ENCODE measurements at regions not wholly inside any gene's neighbourhood (a gene's known extent, or its start where the extent isn't known, plus 50 kb on each side); places are given as distances from the start of the nearest gene placed in this dataset.

DNA sequence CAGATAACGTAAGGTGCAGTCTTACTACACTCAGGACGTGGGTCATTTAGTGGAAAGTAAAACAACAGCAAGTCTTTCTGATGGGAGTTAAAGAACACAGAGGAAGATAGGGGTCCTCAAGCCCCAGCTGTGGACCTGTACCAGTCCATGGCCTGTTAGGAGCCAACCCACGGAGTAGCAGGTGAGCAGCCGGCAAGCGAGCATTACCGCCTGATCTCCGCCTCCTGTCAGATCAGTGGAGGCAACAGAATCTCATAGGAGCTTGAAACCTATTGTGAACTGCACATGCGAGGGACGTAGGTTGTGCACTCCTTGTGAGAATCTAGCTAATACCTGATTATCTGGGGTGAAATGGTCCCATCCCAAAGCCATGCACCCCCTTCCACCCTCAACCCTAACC, 1180.8 kb downstream of the FSTL5 start:
- Histone ChIP-seq H3K27me3 (replicated peaks; ENCODE audit: insufficient read depth, low read depth, low read length, poor library complexity) (no peaks in the 10 kb centered on the region), H3K4me1 (ENCODE audit: insufficient read depth, low read length, poor library complexity, severe bottlenecking) (no peaks in the 10 kb centered on the region), H3K4me3 (ENCODE audit: low read depth, low read length, poor library complexity, severe bottlenecking) (no peak overlapping the region), H3K36me3 (ENCODE audit: insufficient read depth, low read length, poor library complexity, severe bottlenecking) (no peaks in the 10 kb centered on the region), H3K27ac (ENCODE audit: low read depth, low read length, poor library complexity, severe bottlenecking) (no peak overlapping the region), H3K9me3 (ENCODE audit: low read depth, low read length, poor library complexity, severe bottlenecking) (no peaks in the 10 kb centered on the region)
- TF ChIP-seq, protein P1, sequence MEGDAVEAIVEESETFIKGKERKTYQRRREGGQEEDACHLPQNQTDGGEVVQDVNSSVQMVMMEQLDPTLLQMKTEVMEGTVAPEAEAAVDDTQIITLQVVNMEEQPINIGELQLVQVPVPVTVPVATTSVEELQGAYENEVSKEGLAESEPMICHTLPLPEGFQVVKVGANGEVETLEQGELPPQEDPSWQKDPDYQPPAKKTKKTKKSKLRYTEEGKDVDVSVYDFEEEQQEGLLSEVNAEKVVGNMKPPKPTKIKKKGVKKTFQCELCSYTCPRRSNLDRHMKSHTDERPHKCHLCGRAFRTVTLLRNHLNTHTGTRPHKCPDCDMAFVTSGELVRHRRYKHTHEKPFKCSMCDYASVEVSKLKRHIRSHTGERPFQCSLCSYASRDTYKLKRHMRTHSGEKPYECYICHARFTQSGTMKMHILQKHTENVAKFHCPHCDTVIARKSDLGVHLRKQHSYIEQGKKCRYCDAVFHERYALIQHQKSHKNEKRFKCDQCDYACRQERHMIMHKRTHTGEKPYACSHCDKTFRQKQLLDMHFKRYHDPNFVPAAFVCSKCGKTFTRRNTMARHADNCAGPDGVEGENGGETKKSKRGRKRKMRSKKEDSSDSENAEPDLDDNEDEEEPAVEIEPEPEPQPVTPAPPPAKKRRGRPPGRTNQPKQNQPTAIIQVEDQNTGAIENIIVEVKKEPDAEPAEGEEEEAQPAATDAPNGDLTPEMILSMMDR (conservative IDR thresholded peaks at IDR 0.05; ENCODE audit: low read depth, low read length): no peak
- no peak for TF ChIP-seq EZH2 (IDR thresholded peaks at IDR 0.05; ENCODE audit: borderline replicate concordance, low read depth, low read length, poor library complexity, severe bottlenecking)
- intact Hi-C loops (cut with micrococcal nuclease; ENCODE audit: unreplicated experiment): no loop called here
- ChIA-PET CTCF (no interaction called here), POLR2A (ENCODE audit: low non-redundant PET) (no interaction called here)
- no TSS peak for BruUV-seq (replicated peaks)
- no peak for DNase-seq (ENCODE audit: low spot score)

DNA sequence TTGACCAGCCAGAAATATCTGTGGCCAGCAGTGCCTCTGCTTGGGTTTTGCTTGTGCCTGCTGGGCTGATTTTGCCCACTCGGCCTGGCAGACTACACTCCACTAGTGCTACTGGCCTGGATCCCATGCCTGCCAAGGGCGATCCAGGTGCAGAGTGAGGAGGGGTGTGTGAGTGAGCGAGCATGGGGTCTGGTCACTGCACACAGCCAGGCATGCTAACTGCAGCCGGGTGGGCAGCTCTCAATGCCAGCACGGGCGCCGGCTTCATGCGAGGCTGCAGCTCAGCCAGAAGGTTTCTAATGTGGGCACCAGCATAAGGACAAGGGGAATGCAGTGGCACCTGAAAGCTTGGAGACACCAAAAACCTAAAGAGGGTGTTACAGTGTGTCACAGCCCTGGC, 1161.4 kb downstream of the FSTL5 start:
- ChIA-PET POLR2A (ENCODE audit: low non-redundant PET) (no interaction called here), CTCF (no interaction called here)
- no peak overlapping the region for H3K4me3 ChIP-seq (ENCODE audit: low read depth, low read length, poor library complexity, severe bottlenecking)
- no peaks in the 10 kb centered on the region for H3K4me1 ChIP-seq (ENCODE audit: insufficient read depth, low read length, poor library complexity, severe bottlenecking)
- no peak overlapping the region for H3K27ac ChIP-seq (ENCODE audit: low read depth, low read length, poor library complexity, severe bottlenecking)
- intact Hi-C loops (cut with micrococcal nuclease; ENCODE audit: unreplicated experiment): no loop called here
- no peaks in the 10 kb centered on the region for H3K36me3 ChIP-seq (ENCODE audit: insufficient read depth, low read length, poor library complexity, severe bottlenecking)
- DNase-seq (ENCODE audit: low spot score): no peak
- H3K27me3 ChIP-seq (replicated peaks; ENCODE audit: insufficient read depth, low read depth, low read length, poor library complexity): no peaks in the 10 kb centered on the region
- H3K9me3 ChIP-seq (ENCODE audit: low read depth, low read length, poor library complexity, severe bottlenecking): no peaks in the 10 kb centered on the region
- BruUV-seq (replicated peaks): no TSS peak
- TF ChIP-seq, protein P1 (conservative IDR thresholded peaks at IDR 0.05; ENCODE audit: low read depth, low read length): no peak
- no peak for TF ChIP-seq EZH2 (IDR thresholded peaks at IDR 0.05; ENCODE audit: borderline replicate concordance, low read depth, low read length, poor library complexity, severe bottlenecking)

DNA sequence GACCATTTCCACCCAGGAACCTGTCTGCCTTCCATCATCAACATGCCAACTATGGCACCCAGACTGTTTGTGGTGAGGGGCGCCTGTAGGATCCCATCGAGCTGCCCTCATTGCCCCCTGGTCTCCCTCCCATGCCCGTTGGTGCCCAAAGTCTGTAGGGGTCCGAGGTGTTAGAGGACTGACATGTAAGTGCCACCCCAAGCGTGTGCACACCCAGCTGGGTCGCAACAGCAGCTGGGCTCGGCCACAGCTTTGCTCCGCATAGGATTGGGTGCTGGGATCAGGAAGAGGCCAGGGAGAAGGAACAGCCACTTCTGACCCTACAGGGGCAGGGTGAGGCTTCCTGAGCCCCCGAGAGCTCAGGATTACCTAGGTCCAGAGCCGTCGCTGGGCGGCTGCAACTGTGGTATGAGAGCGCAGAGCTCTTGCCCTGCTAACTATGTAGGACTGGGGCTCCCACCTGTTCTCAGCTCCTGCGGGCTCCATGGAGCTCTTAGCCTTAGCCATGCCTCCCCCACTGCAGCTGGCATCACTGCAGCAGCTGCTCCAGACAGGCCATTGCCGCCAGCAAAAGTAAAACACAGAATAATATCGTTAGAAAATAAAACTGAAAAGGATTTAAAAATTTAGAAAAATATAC, 1160.3 kb downstream of the FSTL5 start:
- ChIA-PET POLR2A (ENCODE audit: low non-redundant PET) (no interaction called here), CTCF (no interaction called here)
- no peaks in the 10 kb centered on the region for H3K9me3 ChIP-seq (ENCODE audit: low read depth, low read length, poor library complexity, severe bottlenecking)
- intact Hi-C loops (cut with micrococcal nuclease; ENCODE audit: unreplicated experiment): no loop called here
- no peak overlapping the region for H3K4me3 ChIP-seq (ENCODE audit: low read depth, low read length, poor library complexity, severe bottlenecking)
- DNase-seq (ENCODE audit: low spot score): no peak
- TF ChIP-seq EZH2 (IDR thresholded peaks at IDR 0.05; ENCODE audit: borderline replicate concordance, low read depth, low read length, poor library complexity, severe bottlenecking): no peak
- TF ChIP-seq, protein P1 (conservative IDR thresholded peaks at IDR 0.05; ENCODE audit: low read depth, low read length): no peak
- no peak overlapping the region for H3K27ac ChIP-seq (ENCODE audit: low read depth, low read length, poor library complexity, severe bottlenecking)
- H3K36me3 ChIP-seq (ENCODE audit: insufficient read depth, low read length, poor library complexity, severe bottlenecking): no peaks in the 10 kb centered on the region
- BruUV-seq (replicated peaks): no TSS peak
- no peaks in the 10 kb centered on the region for H3K4me1 ChIP-seq (ENCODE audit: insufficient read depth, low read length, poor library complexity, severe bottlenecking)
- no peaks in the 10 kb centered on the region for H3K27me3 ChIP-seq (replicated peaks; ENCODE audit: insufficient read depth, low read depth, low read length, poor library complexity)

Measured in A673 (cell line).